Prostate gland (tissue), 2 donors: ENCODE measurements at regions not wholly inside any gene's neighbourhood (a gene's known extent, or its start where the extent isn't known, plus 50 kb on each side); places are given as distances from the start of the nearest gene placed in this dataset.

Experiments used
- CTCF ChIP-seq, 4 experiments: fragments of 200-600 bp in 2 of 4; fragments of 450-650 bp in 2 of 4; sonication (generic) in 2 of 4; IDR thresholded peaks; 1 replicate in 3 of 4; 2 replicates in 1 of 4; pipeline ENCODE4 v1.5.1; 2016 to 2019; ENCODE audit warnings: antibody characterized with exemption in 4 of 4, mild to moderate bottlenecking in 2 of 4, moderate library complexity in 2 of 4
- POLR2A ChIP-seq: fragments of 450-650 bp; IDR thresholded peaks from one replicate; pipeline ENCODE4 v1.6.1; 2016; ENCODE audit warnings: antibody characterized with exemption, mild to moderate bottlenecking

GRCh38 chr20:19811231-19811630 lies 53.2 kb downstream of the RIN2 start:
- TF ChIP-seq POLR2A (no peak), CTCF (IDR thresholded peaks at IDR 0.05) (no peak)
